H1 (cell line): ENCODE measurements at regions not wholly inside any gene's neighbourhood (a gene's known extent, or its start where the extent isn't known, plus 50 kb on each side); places are given as distances from the start of the nearest gene placed in this dataset.

Experiments used
- CTCF ChIA-PET: fragments of 300-600 bp; sonication (Branson Sonifier 250); formaldehyde crosslinking; loops from one replicate; lab custom pipeline; 2021; ENCODE audit not compliant: partially characterized antibody; lab: Charles Lee
- POLR2A ChIA-PET: fragments of 300-600 bp; sonication (Branson Sonifier 250); formaldehyde crosslinking; loops from one replicate; lab custom pipeline; 2021; ENCODE audit warnings: inconsistent platforms; ENCODE audit not compliant: partially characterized antibody; lab: Charles Lee
- DNase-seq, 2 experiments: peaks; one replicate each; pipeline versions ENCODE4 v3.0.0 to v3.0.0-alpha.2; 2010 to 2022; ENCODE audit warnings: low spot score in 2 of 2, low read depth in 1 of 2, mixed read lengths in 1 of 2
- FAIRE-seq: peaks from 2 replicates; lab custom pipeline; 2011; peaks lifted over from hg19 to GRCh38; lab: Jason Lieb, UNC
- H2AFZ ChIP-seq: 2 replicates; pipeline ENCODE4 v1.8.1; 2012; ENCODE audit warnings: low read length, inconsistent platforms
- H2AK5ac ChIP-seq: 2 replicates; pipeline ENCODE4 v1.6.1; 2013; ENCODE audit warnings: low read depth, low read length
- H2BK120ac ChIP-seq: replicated peaks from 2 replicates; pipeline ENCODE3; 2013; ENCODE audit warnings: low read depth, low read length, inconsistent platforms
- H2BK12ac ChIP-seq: 2 replicates; pipeline ENCODE4 v1.6.1; 2013; ENCODE audit warnings: low read depth, low read length
- H2BK15ac ChIP-seq: 2 replicates; pipeline ENCODE4 v1.6.1; 2013; ENCODE audit warnings: low read length
- H2BK20ac ChIP-seq: 2 replicates; pipeline ENCODE4 v1.6.1; 2013; ENCODE audit warnings: low read length
- H2BK5ac ChIP-seq: 2 replicates; pipeline ENCODE4 v1.6.1; 2013; ENCODE audit warnings: low read depth, low read length
- H3K14ac ChIP-seq: 2 replicates; pipeline ENCODE4 v1.6.1; 2013; ENCODE audit warnings: inconsistent platforms; ENCODE audit not compliant: insufficient read length
- H3K18ac ChIP-seq: 2 replicates; pipeline ENCODE4 v1.6.1; 2013; ENCODE audit warnings: low read length; ENCODE audit errors: extremely low read depth
- H3K23ac ChIP-seq: 2 replicates; pipeline ENCODE4 v1.6.1; 2013; ENCODE audit warnings: inconsistent platforms; ENCODE audit not compliant: insufficient read length
- H3K23me2 ChIP-seq: 2 replicates; pipeline ENCODE4 v1.6.1; 2013; ENCODE audit warnings: low read depth, low read length
- H3K27ac ChIP-seq: 2 replicates; pipeline ENCODE4 v1.6.1; 2011; ENCODE audit warnings: low read depth, low read length, inconsistent platforms
- H3K27me3 ChIP-seq, 4 experiments: replicated peaks in 1 of 4; 1 replicate in 1 of 4; 2 replicates in 3 of 4; pipeline versions ENCODE4 v1.6.1 to v1.8.1; 2011 to 2013; ENCODE audit warnings: low read length in 3 of 4, mild to moderate bottlenecking in 3 of 4, inconsistent platforms in 2 of 4, mixed read lengths in 2 of 4, moderate library complexity in 1 of 4; ENCODE audit not compliant: control insufficient read depth in 3 of 4, insufficient read depth in 3 of 4; ENCODE audit errors: extremely low read depth in 1 of 4
- H3K36me3 ChIP-seq, 4 experiments: 2 replicates each; pipeline versions ENCODE4 v1.6.1 to v1.8.1; 2011 to 2013; ENCODE audit warnings: mild to moderate bottlenecking in 4 of 4, low read length in 3 of 4, moderate library complexity in 2 of 4, control low read depth in 1 of 4, inconsistent platforms in 1 of 4; ENCODE audit not compliant: insufficient read depth in 4 of 4, control insufficient read depth in 2 of 4
- H3K4ac ChIP-seq: replicated peaks from 2 replicates; pipeline ENCODE3; 2013; ENCODE audit warnings: low read length, low read depth, mixed read lengths, inconsistent platforms; ENCODE audit not compliant: insufficient read length
- H3K4me1 ChIP-seq, 4 experiments: replicated peaks in 1 of 4; 1 replicate in 1 of 4; 2 replicates in 3 of 4; pipeline versions ENCODE4 v1.6.1 to v1.8.1; 2011 to 2013; ENCODE audit warnings: low read length in 3 of 4, inconsistent platforms in 2 of 4, mixed read lengths in 1 of 4; ENCODE audit not compliant: insufficient read depth in 4 of 4, control insufficient read depth in 3 of 4
- H3K4me2 ChIP-seq, 2 experiments: 2 replicates each; pipeline versions ENCODE4 v1.6.1 to v1.8.1; 2011 to 2013; ENCODE audit warnings: low read depth in 2 of 2, low read length in 2 of 2, control low read depth in 1 of 2, inconsistent platforms in 1 of 2, mild to moderate bottlenecking in 1 of 2; ENCODE audit not compliant: insufficient read depth in 1 of 2
- H3K4me3 ChIP-seq, 4 experiments: fragments of 200-600, 300-600 bp in 1 of 4; sonication (generic), shearing (Covaris generic), sonication (Bioruptor Twin) in 1 of 4; 2 replicates each; pipeline versions ENCODE4 v1.5.1 to v1.8.1; 2011 to 2016; ENCODE audit warnings: low read length in 4 of 4, low read depth in 3 of 4, control low read depth in 2 of 4, inconsistent platforms in 2 of 4, mild to moderate bottlenecking in 2 of 4, mixed read lengths in 1 of 4, moderate library complexity in 1 of 4; ENCODE audit not compliant: insufficient read depth in 2 of 4; ENCODE audit errors: extremely low read depth in 1 of 4
- H3K56ac ChIP-seq: replicated peaks from 2 replicates; pipeline ENCODE3; 2013; ENCODE audit warnings: low read depth, mild to moderate bottlenecking, mixed read lengths, low read length, inconsistent platforms; ENCODE audit not compliant: insufficient read length
- H3K79me1 ChIP-seq: 2 replicates; pipeline ENCODE4 v1.6.1; 2013; ENCODE audit warnings: low read depth, low read length, control low read depth
- H3K79me2 ChIP-seq, 2 experiments: 2 replicates each; pipeline versions ENCODE4 v1.6.1 to v1.8.1; 2012 to 2013; ENCODE audit warnings: low read length in 2 of 2, mild to moderate bottlenecking in 2 of 2, inconsistent platforms in 1 of 2; ENCODE audit not compliant: insufficient read depth in 2 of 2, control insufficient read depth in 1 of 2
- H3K9ac ChIP-seq, 4 experiments: replicated peaks in 1 of 4; 1 replicate in 1 of 4; 2 replicates in 3 of 4; pipeline versions ENCODE4 v1.6.1 to v1.8.1; 2011 to 2013; ENCODE audit warnings: low read depth in 3 of 4, low read length in 3 of 4, control low read depth in 2 of 4, mild to moderate bottlenecking in 2 of 4, moderate library complexity in 2 of 4, inconsistent platforms in 1 of 4; ENCODE audit errors: extremely low read depth in 1 of 4
- H3K9me3 ChIP-seq, 2 experiments: 2 replicates each; pipeline versions ENCODE4 v1.6.1 to v1.8.1; 2012 to 2013; ENCODE audit warnings: mild to moderate bottlenecking in 2 of 2, moderate library complexity in 2 of 2, control low read depth in 1 of 2, inconsistent platforms in 1 of 2, low read depth in 1 of 2, low read length in 1 of 2, mixed read lengths in 1 of 2; ENCODE audit not compliant: insufficient read depth in 2 of 2
- H4K20me1 ChIP-seq, 2 experiments: replicated peaks in 1 of 2; 2 replicates each; pipeline versions ENCODE3 to v1.8.1; 2011 to 2013; ENCODE audit warnings: inconsistent platforms in 2 of 2, low read length in 2 of 2, mild to moderate bottlenecking in 1 of 2; ENCODE audit not compliant: insufficient read depth in 2 of 2, control insufficient read depth in 1 of 2
- H4K5ac ChIP-seq: 2 replicates; pipeline ENCODE4 v1.6.1; 2013; ENCODE audit warnings: low read length, low read depth, mixed read lengths, inconsistent platforms; ENCODE audit not compliant: insufficient read length
- H4K8ac ChIP-seq: 2 replicates; pipeline ENCODE4 v1.8.0; 2013; ENCODE audit warnings: mild to moderate bottlenecking, moderate library complexity, low read length, inconsistent platforms; ENCODE audit not compliant: insufficient read depth; ENCODE audit errors: extremely low read depth
- H4K91ac ChIP-seq: replicated peaks from 2 replicates; pipeline ENCODE3; 2013; ENCODE audit warnings: low read length, mixed read lengths, inconsistent platforms; ENCODE audit not compliant: insufficient read length
- WGBS, 2 experiments: shearing (Covaris generic) in 1 of 2; methylation state at CpG; one replicate each; pipeline versions ENCODE4 v1.1.6 to v1.1.7; 2013 to 2015; ENCODE audit warnings: low lambda C conversion rate in 2 of 2, mixed read lengths in 2 of 2, inconsistent platforms in 1 of 2, low coverage in 1 of 2, missing lambda C conversion rate in 1 of 2; ENCODE audit not compliant: insufficient replicate concordance in 2 of 2, insufficient coverage in 1 of 2, insufficient read length in 1 of 2; ENCODE audit errors: extremely low coverage in 1 of 2, missing lambda C conversion rate in 1 of 2; 5-methylcytosine and 5-hydroxymethylcytosine counted together

DNA sequence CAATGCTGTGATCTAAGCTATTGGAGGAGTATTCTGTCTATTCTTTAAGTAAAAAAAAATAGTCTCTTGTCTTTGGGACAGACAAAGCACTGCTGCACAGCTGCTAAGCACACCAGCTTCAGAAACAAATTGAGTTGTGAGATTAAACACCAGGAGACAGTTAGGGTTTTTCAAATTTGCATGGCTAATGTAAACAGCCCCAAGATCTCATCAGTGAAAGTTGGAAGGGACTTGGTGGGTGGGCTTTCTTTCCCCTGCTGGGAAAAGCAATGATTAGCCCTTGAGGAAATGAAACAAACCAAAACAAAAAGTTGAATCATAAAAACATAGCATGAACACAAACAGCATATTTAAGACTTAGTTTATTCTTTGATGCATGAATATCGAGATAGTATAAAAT, 143.6 kb upstream of the SLITRK1 start:
- H3K27ac ChIP-seq, result no peak overlapping the region
- no peak overlapping the region for H4K91ac ChIP-seq
- H3K23me2 ChIP-seq, result no peaks in the 10 kb centered on the region
- H3K4me3 ChIP-seq, result no peak overlapping the region
- H2BK12ac ChIP-seq, result no peak overlapping the region
- H2AFZ ChIP-seq, result no peak overlapping the region
- H3K79me2 ChIP-seq, result no peaks in the 10 kb centered on the region
- H4K5ac ChIP-seq, result no peak overlapping the region
- H3K56ac ChIP-seq, result no peak overlapping the region
- peaks cover 0 to 3% (median 0%) of the 10 kb centered on the region in 4 experiments; a peak in 1 of 7 replicates for H3K4me1 ChIP-seq
- H2BK5ac ChIP-seq, result no peak overlapping the region
- H3K23ac ChIP-seq, result no peak overlapping the region
- H2AK5ac ChIP-seq, result no peak overlapping the region
- ChIA-PET POLR2A (no interaction called here), CTCF (interaction anchor here (0.5 kb wide), 1 partner anchor 1804 kb away, joined by 3 read pairs; no protein-coding TSS in a partner anchor)
- H3K36me3 ChIP-seq, result no peaks in the 10 kb centered on the region
- no peak overlapping the region for H3K4ac ChIP-seq
- no peak overlapping the region for H3K14ac ChIP-seq
- no peaks in the 10 kb centered on the region for H4K20me1 ChIP-seq
- no peaks in the 10 kb centered on the region for H3K9me3 ChIP-seq
- FAIRE-seq (peak; percentile 84), DNase-seq (no peak)
- H3K18ac ChIP-seq, result no peak overlapping the region
- H3K4me2 ChIP-seq, result no peak overlapping the region; a peak in 1 of 4 replicates
- H2BK20ac ChIP-seq, result no peak overlapping the region
- peaks cover 7 to 23% (median 11%) of the 10 kb centered on the region in 4 experiments; a peak in 6 of 7 replicates for H3K27me3 ChIP-seq
- H4K8ac ChIP-seq, result no peak overlapping the region
- H2BK15ac ChIP-seq, result no peak overlapping the region
- no peaks in the 10 kb centered on the region for H3K79me1 ChIP-seq
- WGBS, 2 experiments, result 74% methylated on average over 1 of the region's 1 CpG; no CpG with 5 or more reads in 1 of the 2 experiments
- H2BK120ac ChIP-seq, result no peak overlapping the region
- no peak overlapping the region for H3K9ac ChIP-seq
